ENCODE measurements at regions not wholly inside any gene's neighbourhood (a gene's known extent, or its start where the extent isn't known, plus 50 kb on each side); places are given as distances from the start of the nearest gene placed in this dataset.

- DNase-seq (ENCODE audit: extremely low spot score, unreplicated experiment) = no peak
- no peak overlapping the region for H3K27ac Mint-ChIP-seq (ENCODE audit: unreplicated experiment)
These were observed 482.6 kb downstream of the IPMK start for GRCh38 chr10:57785068-57785467.

GRCh38 chr10:57776688-57777432 is 490.8 kb downstream of the IPMK start:
- Mint-ChIP-seq H3K4me1 (ENCODE audit: unreplicated experiment) (no peaks in the 10 kb centered on the region), H3K27ac (ENCODE audit: unreplicated experiment) (no peak overlapping the region)
- no peak for DNase-seq (ENCODE audit: extremely low spot score, unreplicated experiment)

More at GRCh38 chr10:57785068-57785467, 482.6 kb downstream of the IPMK start:
- Mint-ChIP-seq H3K36me3 (ENCODE audit: unreplicated experiment) (no peaks in the 10 kb centered on the region), H3K27me3 (ENCODE audit: unreplicated experiment) (peaks cover 40% of the 10 kb centered on the region), H3K9me3 (ENCODE audit: unreplicated experiment) (peaks cover 8% of the 10 kb centered on the region), H3K4me3 (ENCODE audit: unreplicated experiment) (no peak overlapping the region), H3K4me1 (ENCODE audit: unreplicated experiment) (no peaks in the 10 kb centered on the region)
- no peak for TF ChIP-seq CTCF (IDR thresholded peaks at IDR 0.05)

GRCh38 chr10:57775250-57775649 is 492.4 kb downstream of the IPMK start:
- Mint-ChIP-seq H3K4me1 (ENCODE audit: unreplicated experiment) (no peaks in the 10 kb centered on the region), H3K9me3 (ENCODE audit: unreplicated experiment) (peaks cover 11% of the 10 kb centered on the region), H3K27me3 (ENCODE audit: unreplicated experiment) (peaks cover 34% of the 10 kb centered on the region), H3K27ac (ENCODE audit: unreplicated experiment) (no peak overlapping the region), H3K4me3 (ENCODE audit: unreplicated experiment) (no peak overlapping the region), H3K36me3 (ENCODE audit: unreplicated experiment) (no peaks in the 10 kb centered on the region)
- no peak for DNase-seq (ENCODE audit: extremely low spot score, unreplicated experiment)
- TF ChIP-seq CTCF (IDR thresholded peaks at IDR 0.05) = no peak

More at GRCh38 chr10:57776688-57777432, 490.8 kb downstream of the IPMK start:
- H3K36me3 Mint-ChIP-seq (ENCODE audit: unreplicated experiment) = no peaks in the 10 kb centered on the region
- TF ChIP-seq CTCF (IDR thresholded peaks at IDR 0.05) = no peak
- H3K27me3 Mint-ChIP-seq (ENCODE audit: unreplicated experiment) = peaks cover 31% of the 10 kb centered on the region
- peaks cover 12% of the 10 kb centered on the region for H3K9me3 Mint-ChIP-seq (ENCODE audit: unreplicated experiment)
- H3K4me3 Mint-ChIP-seq (ENCODE audit: unreplicated experiment) = no peak overlapping the region

- no peaks in the 10 kb centered on the region for H3K36me3 Mint-ChIP-seq (ENCODE audit: unreplicated experiment)
- no peak overlapping the region for H3K27ac Mint-ChIP-seq (ENCODE audit: unreplicated experiment)
- DNase-seq (ENCODE audit: extremely low spot score, unreplicated experiment) = no peak
- H3K27me3 Mint-ChIP-seq (ENCODE audit: unreplicated experiment) = peaks cover 35% of the 10 kb centered on the region
- H3K4me1 Mint-ChIP-seq (ENCODE audit: unreplicated experiment) = no peaks in the 10 kb centered on the region
- H3K4me3 Mint-ChIP-seq (ENCODE audit: unreplicated experiment) = no peak overlapping the region
- H3K9me3 Mint-ChIP-seq (ENCODE audit: unreplicated experiment) = peaks cover 12% of the 10 kb centered on the region
- TF ChIP-seq CTCF (IDR thresholded peaks at IDR 0.05) = no peak
These were observed 498.4 kb downstream of the IPMK start for GRCh38 chr10:57769298-57769697.

- Mint-ChIP-seq H3K4me3 (ENCODE audit: unreplicated experiment) (no peak overlapping the region), H3K27me3 (ENCODE audit: unreplicated experiment) (peaks cover 48% of the 10 kb centered on the region), H3K9me3 (ENCODE audit: unreplicated experiment) (no peaks in the 10 kb centered on the region), H3K36me3 (ENCODE audit: unreplicated experiment) (no peaks in the 10 kb centered on the region), H3K27ac (ENCODE audit: unreplicated experiment) (no peak overlapping the region), H3K4me1 (ENCODE audit: unreplicated experiment) (peaks cover 8% of the 10 kb centered on the region)
- DNase-seq (ENCODE audit: extremely low spot score, unreplicated experiment) = no peak
- no peak for TF ChIP-seq CTCF (IDR thresholded peaks at IDR 0.05)
These were observed 507.9 kb downstream of the IPMK start for GRCh38 chr10:57759777-57760176.

Data from osteocyte (in vitro differentiated cells).